ENCODE measurements at regions not wholly inside any gene's neighbourhood (a gene's known extent, or its start where the extent isn't known, plus 50 kb on each side); places are given as distances from the start of the nearest gene placed in this dataset.

GRCh38 chr20:24124951-24125650 lies 136.5 kb upstream of the GGTLC1 start:
- DNase-seq: no peak
- no peak overlapping the region for H3K27ac Mint-ChIP-seq

GRCh38 chr20:24124003-24124402 lies 135.4 kb upstream of the GGTLC1 start:
- Mint-ChIP-seq H3K27me3 (peaks cover 15 to 21% (median 16%) of the 10 kb centered on the region in 3 donors), H3K36me3 (no peaks in the 10 kb centered on the region), H3K27ac (no peak overlapping the region), H3K9me3 (peaks cover 0 to 7% (median 2%) of the 10 kb centered on the region in 7 donors), H3K4me1 (no peaks in the 10 kb centered on the region), H3K4me3 (no peak overlapping the region)
- ATAC-seq (ENCODE audit: low read depth in 2 of 2) (no peak), DNase-seq (no peak)

More at GRCh38 chr20:24124951-24125650, 136.5 kb upstream of the GGTLC1 start:
- H3K27me3 Mint-ChIP-seq: peaks cover 15 to 18% (median 16%) of the 10 kb centered on the region in 3 donors
- H3K36me3 Mint-ChIP-seq: no peaks in the 10 kb centered on the region
- no peak for ATAC-seq (ENCODE audit: low read depth in 2 of 2)
- no peaks in the 10 kb centered on the region for H3K4me1 Mint-ChIP-seq
- no peak overlapping the region for H3K4me3 Mint-ChIP-seq
- peaks cover 0 to 7% (median 2%) of the 10 kb centered on the region in 7 donors for H3K9me3 Mint-ChIP-seq

- peaks cover 15 to 23% (median 19%) of the 10 kb centered on the region in 3 donors for H3K27me3 Mint-ChIP-seq
- ATAC-seq (ENCODE audit: low read depth in 2 of 2) (no peak), DNase-seq (no peak)
- no peak overlapping the region for H3K4me3 Mint-ChIP-seq
- no peaks in the 10 kb centered on the region for H3K4me1 Mint-ChIP-seq
- H3K27ac Mint-ChIP-seq: peak overlapping the region in 1 of 6 donors; percentile 13
- no peaks in the 10 kb centered on the region for H3K36me3 Mint-ChIP-seq
- peaks cover 0 to 3% (median 0%) of the 10 kb centered on the region in 7 donors for H3K9me3 Mint-ChIP-seq
Observed at GRCh38 chr20:24118441-24119175, 130.0 kb upstream of the GGTLC1 start.

- peaks cover 13 to 17% (median 14%) of the 10 kb centered on the region in 3 donors for H3K27me3 Mint-ChIP-seq
- no peaks in the 10 kb centered on the region for H3K9me3 Mint-ChIP-seq
- no peak overlapping the region for H3K27ac Mint-ChIP-seq
- no peak overlapping the region for H3K4me3 Mint-ChIP-seq
- H3K36me3 Mint-ChIP-seq: no peaks in the 10 kb centered on the region
- DNase-seq: no peak
- no peak for ATAC-seq (ENCODE audit: low read depth in 2 of 2)
- no peaks in the 10 kb centered on the region for H3K4me1 Mint-ChIP-seq
Observed at GRCh38 chr20:24118034-24118433, 129.5 kb upstream of the GGTLC1 start.

GRCh38 chr20:24117383-24117782 lies 128.8 kb upstream of the GGTLC1 start:
- no peaks in the 10 kb centered on the region for H3K9me3 Mint-ChIP-seq
- H3K27me3 Mint-ChIP-seq: peaks cover 13 to 16% (median 15%) of the 10 kb centered on the region in 3 donors
- no peak overlapping the region for H3K27ac Mint-ChIP-seq
- ATAC-seq (ENCODE audit: low read depth in 2 of 2) (no peak), DNase-seq (no peak)
- no peaks in the 10 kb centered on the region for H3K36me3 Mint-ChIP-seq
- H3K4me3 Mint-ChIP-seq: no peak overlapping the region
- no peaks in the 10 kb centered on the region for H3K4me1 Mint-ChIP-seq

GRCh38 chr20:24116611-24117010 lies 128.0 kb upstream of the GGTLC1 start:
- no peak for ATAC-seq (ENCODE audit: low read depth in 2 of 2)
- Mint-ChIP-seq H3K27me3 (peaks cover 13 to 16% (median 15%) of the 10 kb centered on the region in 3 donors), H3K9me3 (no peaks in the 10 kb centered on the region), H3K4me3 (no peak overlapping the region), H3K36me3 (no peaks in the 10 kb centered on the region), H3K4me1 (no peaks in the 10 kb centered on the region), H3K27ac (no peak overlapping the region)
- DNase-seq: no peak

- ATAC-seq (ENCODE audit: low read depth in 2 of 2): no peak
Observed at GRCh38 chr20:24112360-24112759, 123.8 kb upstream of the GGTLC1 start.

GRCh38 chr20:24111858-24112257 lies 123.3 kb upstream of the GGTLC1 start:
- Mint-ChIP-seq H3K4me1 (no peaks in the 10 kb centered on the region), H3K9me3 (peaks cover 0 to 3% (median 0%) of the 10 kb centered on the region in 7 donors), H3K36me3 (no peaks in the 10 kb centered on the region), H3K27me3 (peaks cover 0 to 10% (median 5%) of the 10 kb centered on the region in 3 donors), H3K27ac (no peak overlapping the region), H3K4me3 (no peak overlapping the region)
- ATAC-seq (ENCODE audit: low read depth in 2 of 2) (no peak), DNase-seq (no peak)

More at GRCh38 chr20:24112360-24112759, 123.8 kb upstream of the GGTLC1 start:
- H3K4me3 Mint-ChIP-seq: no peak overlapping the region
- peaks cover 0 to 10% (median 5%) of the 10 kb centered on the region in 3 donors for H3K27me3 Mint-ChIP-seq
- H3K4me1 Mint-ChIP-seq: no peaks in the 10 kb centered on the region
- no peaks in the 10 kb centered on the region for H3K36me3 Mint-ChIP-seq
- no peak overlapping the region for H3K27ac Mint-ChIP-seq
- DNase-seq: no peak
- H3K9me3 Mint-ChIP-seq: no peaks in the 10 kb centered on the region

GRCh38 chr20:24109537-24109936 lies 121.0 kb upstream of the GGTLC1 start:
- peaks cover 0 to 3% (median 0%) of the 10 kb centered on the region in 7 donors for H3K9me3 Mint-ChIP-seq
- H3K36me3 Mint-ChIP-seq: no peaks in the 10 kb centered on the region
- H3K27me3 Mint-ChIP-seq: peaks cover 8 to 19% (median 8%) of the 10 kb centered on the region in 3 donors
- no peak for ATAC-seq (ENCODE audit: low read depth in 2 of 2)
- H3K27ac Mint-ChIP-seq: no peak overlapping the region
- no peak for DNase-seq
- H3K4me1 Mint-ChIP-seq: no peaks in the 10 kb centered on the region
- no peak overlapping the region for H3K4me3 Mint-ChIP-seq

- Mint-ChIP-seq H3K4me3 (peak overlapping the region in 1 of 8 donors; percentile 27), H3K27me3 (peaks cover 8 to 24% (median 13%) of the 10 kb centered on the region in 3 donors), H3K27ac (no peak overlapping the region), H3K4me1 (no peaks in the 10 kb centered on the region), H3K9me3 (peaks cover 0 to 3% (median 0%) of the 10 kb centered on the region in 7 donors), H3K36me3 (no peaks in the 10 kb centered on the region)
- no peak for ATAC-seq (ENCODE audit: low read depth in 2 of 2)
- DNase-seq: no peak
Observed at GRCh38 chr20:24109008-24109407, 120.4 kb upstream of the GGTLC1 start.

GRCh38 chr20:24108581-24108980 lies 120.0 kb upstream of the GGTLC1 start:
- Mint-ChIP-seq H3K27ac (no peak overlapping the region), H3K4me3 (no peak overlapping the region), H3K9me3 (peaks cover 0 to 3% (median 0%) of the 10 kb centered on the region in 7 donors), H3K27me3 (peaks cover 8 to 27% (median 16%) of the 10 kb centered on the region in 3 donors), H3K36me3 (no peaks in the 10 kb centered on the region), H3K4me1 (no peaks in the 10 kb centered on the region)
- ATAC-seq (ENCODE audit: low read depth in 2 of 2) (no peak), DNase-seq (no peak)

GRCh38 chr20:24106801-24107445 lies 118.3 kb upstream of the GGTLC1 start:
- Mint-ChIP-seq H3K27me3 (peaks cover 4 to 37% (median 16%) of the 10 kb centered on the region in 3 donors), H3K4me3 (no peak overlapping the region), H3K9me3 (peaks cover 0 to 3% (median 0%) of the 10 kb centered on the region in 7 donors), H3K27ac (no peak overlapping the region), H3K4me1 (no peaks in the 10 kb centered on the region), H3K36me3 (no peaks in the 10 kb centered on the region)
- ATAC-seq (ENCODE audit: low read depth in 2 of 2) (no peak), DNase-seq (no peak)

- no peaks in the 10 kb centered on the region for H3K4me1 Mint-ChIP-seq
- H3K27ac Mint-ChIP-seq: no peak overlapping the region
Observed at GRCh38 chr20:24106150-24106800, 117.7 kb upstream of the GGTLC1 start.

More at GRCh38 chr20:24106150-24106800, 117.7 kb upstream of the GGTLC1 start:
- Mint-ChIP-seq H3K4me3 (no peak overlapping the region), H3K9me3 (peaks cover 0 to 3% (median 0%) of the 10 kb centered on the region in 7 donors), H3K27me3 (peaks cover 4 to 39% (median 16%) of the 10 kb centered on the region in 3 donors), H3K36me3 (no peaks in the 10 kb centered on the region)
- no peak for DNase-seq
- no peak for ATAC-seq (ENCODE audit: low read depth in 2 of 2)
